Endometrium (tissue), 2 donors: ENCODE measurements at regions not wholly inside any gene's neighbourhood (a gene's known extent, or its start where the extent isn't known, plus 50 kb on each side); places are given as distances from the start of the nearest gene placed in this dataset.
A peak's percentile ranks its signal among the peaks of the same experiment; 100 is the strongest.

ENCODE experiments used
- FAIRE-seq: peaks from 2 replicates; lab custom pipeline; 2012; peaks lifted over from hg19 to GRCh38; lab: Jason Lieb, UNC
- donor health status: control.
- donor health status: control.

- FAIRE-seq = no peak
Observed at GRCh38 chr13:111456452-111457230, 136.2 kb downstream of the TEX29 start.

GRCh38 chr13:111458001-111458531 lies 137.6 kb downstream of the TEX29 start:
- FAIRE-seq = no peak

- FAIRE-seq = no peak
Observed at GRCh38 chr13:111458739-111459138, 138.3 kb downstream of the TEX29 start.

- no peak for FAIRE-seq
Observed at GRCh38 chr13:111459803-111460547, 139.5 kb downstream of the TEX29 start.

- no peak for FAIRE-seq
Observed at GRCh38 chr13:111460548-111461444, 140.4 kb downstream of the TEX29 start.

- no peak for FAIRE-seq
Observed at GRCh38 chr13:111461445-111462149, 141.2 kb downstream of the TEX29 start.

GRCh38 chr13:111462221-111462764 lies 141.9 kb downstream of the TEX29 start:
- FAIRE-seq = no peak

- FAIRE-seq = no peak
Observed at GRCh38 chr13:111462944-111463343, 142.5 kb downstream of the TEX29 start.

GRCh38 chr13:111467111-111467890 lies 146.9 kb downstream of the TEX29 start:
- FAIRE-seq = no peak

GRCh38 chr13:111468037-111468959 lies 147.9 kb downstream of the TEX29 start:
- FAIRE-seq = no peak

- no peak for FAIRE-seq
Observed at GRCh38 chr13:111469450-111469849, 149.0 kb downstream of the TEX29 start.

GRCh38 chr13:111469916-111470506 lies 149.6 kb downstream of the TEX29 start:
- FAIRE-seq = no peak

GRCh38 chr13:111470933-111471332 lies 150.5 kb downstream of the TEX29 start:
- no peak for FAIRE-seq

GRCh38 chr13:111472083-111472482 lies 151.6 kb downstream of the TEX29 start:
- no peak for FAIRE-seq

- no peak for FAIRE-seq
Observed at GRCh38 chr13:111472559-111473460, 152.4 kb downstream of the TEX29 start.

- FAIRE-seq = peak; percentile 21
Observed at GRCh38 chr13:111474136-111475002, 153.9 kb downstream of the TEX29 start.

- FAIRE-seq = no peak
Observed at GRCh38 chr13:111475488-111475887, 155.0 kb downstream of the TEX29 start.
